WTC11 (cell line): ENCODE measurements at regions not wholly inside any gene's neighbourhood (a gene's known extent, or its start where the extent isn't known, plus 50 kb on each side); places are given as distances from the start of the nearest gene placed in this dataset.

ENCODE experiments used
- ATAC-seq: fragments of 200-7000 bp; cut with Tn5 transposase; 2 replicates; pipeline ENCODE4 v1.10.0; 2021; ENCODE audit warnings: mild to moderate bottlenecking, moderate library complexity
- CTCF ChIA-PET: fragments of 300-600 bp; sonication (Branson Sonifier 250); formaldehyde crosslinking; loops from one replicate; lab custom pipeline; 2021; ENCODE audit warnings: antibody characterized with exemption; lab: Charles Lee
- POLR2A ChIA-PET: fragments of 350-600 bp; sonication (Branson Sonifier 250); formaldehyde crosslinking; loops from one replicate; lab custom pipeline; 2021; ENCODE audit warnings: antibody characterized with exemption; lab: Charles Lee
- DNase-seq: peaks from one replicate; pipeline ENCODE4 v3.0.0; 2021; ENCODE audit warnings: low spot score
- H3K27ac Mint-ChIP-seq: 2 replicates; pipeline ENCODE4 v1.8.0; 2021; ENCODE audit warnings: mixed read lengths
- H3K27me3 Mint-ChIP-seq: 2 replicates; pipeline ENCODE4 v1.8.0; 2021; ENCODE audit warnings: low read depth, mild to moderate bottlenecking, moderate library complexity, mixed read lengths
- H3K36me3 Mint-ChIP-seq: 2 replicates; pipeline ENCODE4 v1.8.0; 2021; ENCODE audit warnings: mixed read lengths
- H3K4me1 Mint-ChIP-seq: 2 replicates; pipeline ENCODE4 v1.8.0; 2022; ENCODE audit warnings: mixed read lengths
- H3K4me3 Mint-ChIP-seq: 2 replicates; pipeline ENCODE4 v1.8.0; 2021; ENCODE audit warnings: mild to moderate bottlenecking, moderate library complexity, mixed read lengths
- H3K9me3 Mint-ChIP-seq: 2 replicates; pipeline ENCODE4 v1.8.0; 2021; ENCODE audit warnings: mixed read lengths
- AR ChIP-seq: fragments of 250-450 bp; sonication (Bioruptor Pico); IDR thresholded peaks from 2 replicates; pipeline ENCODE4 v1.9.0; 2021; ENCODE audit warnings: mild to moderate bottlenecking
- ARID4B ChIP-seq: sonication (generic); formaldehyde crosslinking; IDR thresholded peaks from 2 replicates; pipeline ENCODE4 v1.8.0; 2023; ENCODE audit warnings: missing genetic modification reagents, mild to moderate bottlenecking, borderline replicate concordance
- ELF4 ChIP-seq: sonication (generic); formaldehyde crosslinking; IDR thresholded peaks from 2 replicates; pipeline ENCODE4 v1.8.1; 2022; ENCODE audit warnings: low read depth, mild to moderate bottlenecking, moderate library complexity, missing genetic modification reagents
- EMX1 ChIP-seq: fragments of 250-450 bp; sonication (Bioruptor Pico); IDR thresholded peaks from 2 replicates; pipeline ENCODE4 v1.8.0; 2021; ENCODE audit warnings: mild to moderate bottlenecking
- GTF2I ChIP-seq: fragments of 250-450 bp; sonication (Bioruptor Pico); conservative IDR thresholded peaks from 2 replicates; pipeline ENCODE4 v1.4.0; 2021; ENCODE audit warnings: mild to moderate bottlenecking
- HMGXB4 ChIP-seq: sonication (generic); formaldehyde crosslinking; IDR thresholded peaks from 2 replicates; pipeline ENCODE4 v1.8.1; 2023; ENCODE audit warnings: mild to moderate bottlenecking, moderate library complexity, missing genetic modification reagents
- JAZF1 ChIP-seq: fragments of 250-450 bp; sonication (Bioruptor Pico); IDR thresholded peaks from 2 replicates; pipeline ENCODE4 v1.9.0; 2021; ENCODE audit warnings: moderate library complexity, mild to moderate bottlenecking, inconsistent platforms
- JUN ChIP-seq: sonication (generic); formaldehyde crosslinking; IDR thresholded peaks from 2 replicates; pipeline ENCODE4 v1.8.0; 2023; ENCODE audit warnings: mild to moderate bottlenecking, missing genetic modification reagents
- MXD4 ChIP-seq: fragments of 250-450 bp; sonication (Bioruptor Pico); IDR thresholded peaks from 2 replicates; pipeline ENCODE4 v1.8.0; 2021; ENCODE audit warnings: mild to moderate bottlenecking, moderate library complexity, borderline replicate concordance
- MYBL2 ChIP-seq: sonication (generic); formaldehyde crosslinking; IDR thresholded peaks from 2 replicates; pipeline ENCODE4 v1.8.1; 2023; ENCODE audit warnings: mild to moderate bottlenecking, moderate library complexity, missing genetic modification reagents
- NFATC4 ChIP-seq: fragments of 250-450 bp; sonication (Bioruptor Pico); IDR thresholded peaks from 2 replicates; pipeline ENCODE4 v1.9.0; 2021; ENCODE audit warnings: mild to moderate bottlenecking
- NR3C1 ChIP-seq: sonication (generic); formaldehyde crosslinking; conservative IDR thresholded peaks from 2 replicates; pipeline ENCODE4 v1.8.1; 2023; ENCODE audit warnings: low read depth, mild to moderate bottlenecking, missing genetic modification reagents
- PRDM15 ChIP-seq: sonication (generic); formaldehyde crosslinking; IDR thresholded peaks from 2 replicates; pipeline ENCODE4 v1.8.0; 2022; ENCODE audit warnings: missing genetic modification reagents
- SMAD3 ChIP-seq: sonication (generic); formaldehyde crosslinking; IDR thresholded peaks from 2 replicates; pipeline ENCODE4 v1.8.0; 2022; ENCODE audit warnings: missing genetic modification reagents, mild to moderate bottlenecking, borderline replicate concordance
- SMAD4 ChIP-seq: sonication (generic); formaldehyde crosslinking; IDR thresholded peaks from 2 replicates; pipeline ENCODE4 v1.8.0; 2022; ENCODE audit warnings: mild to moderate bottlenecking, missing genetic modification reagents
- SP1 ChIP-seq: sonication (generic); formaldehyde crosslinking; conservative IDR thresholded peaks from 2 replicates; pipeline ENCODE4 v1.8.1; 2022; ENCODE audit warnings: missing genetic modification reagents
- ZNF219 ChIP-seq: sonication (generic); formaldehyde crosslinking; IDR thresholded peaks from 2 replicates; pipeline ENCODE4 v1.8.0; 2023; ENCODE audit warnings: missing genetic modification reagents, mild to moderate bottlenecking, borderline replicate concordance
- ZNF232 ChIP-seq: sonication (generic); formaldehyde crosslinking; IDR thresholded peaks from 2 replicates; pipeline ENCODE4 v1.8.0; 2022; ENCODE audit warnings: mild to moderate bottlenecking, missing genetic modification reagents
- ZNF317 ChIP-seq: sonication (generic); formaldehyde crosslinking; IDR thresholded peaks from 2 replicates; pipeline ENCODE4 v1.8.1; 2023; ENCODE audit warnings: low read depth, mild to moderate bottlenecking, moderate library complexity, missing genetic modification reagents, borderline replicate concordance
- ZNF396 ChIP-seq: fragments of 250-450 bp; sonication (Bioruptor Pico); IDR thresholded peaks from 2 replicates; pipeline ENCODE4 v1.8.0; 2021; ENCODE audit warnings: mild to moderate bottlenecking, moderate library complexity, borderline replicate concordance
- ZNF512 ChIP-seq: sonication (generic); formaldehyde crosslinking; IDR thresholded peaks from 2 replicates; pipeline ENCODE4 v1.8.1; 2022; ENCODE audit warnings: missing genetic modification reagents, borderline replicate concordance

GRCh38 chr10:125264757-125265578 lies 104.6 kb upstream of the CTBP2 start:
- ATAC-seq (no peak), DNase-seq (no peak)
- H3K27ac Mint-ChIP-seq = no peak overlapping the region
- CTCF ChIA-PET = interaction anchor here (1.2 kb wide), 1 partner anchor 152 kb away, joined by 3 read pairs; no protein-coding TSS in a partner anchor
- no peak overlapping the region for H3K4me3 Mint-ChIP-seq
- TF ChIP-seq ZNF219 (no peak), EMX1 (CRISPR knock-in tag) (no peak), MYBL2 (CRISPR knock-in tag) (no peak), ZNF317 (CRISPR knock-in tag) (no peak), ZNF396 (CRISPR knock-in tag) (no peak), SP1 (CRISPR knock-in tag) (no peak), ZNF512 (CRISPR knock-in tag) (no peak), NFATC4 (CRISPR knock-in tag) (no peak), JUN (CRISPR knock-in tag) (no peak), AR (no peak), HMGXB4 (CRISPR knock-in tag) (no peak)
- POLR2A ChIA-PET = interaction anchor here (0.6 kb wide), 1 partner anchor 288 kb away, joined by 6 read pairs; no protein-coding TSS in a partner anchor
- H3K27me3 Mint-ChIP-seq = no peaks in the 10 kb centered on the region
- H3K4me1 Mint-ChIP-seq = no peaks in the 10 kb centered on the region
- H3K36me3 Mint-ChIP-seq = no peaks in the 10 kb centered on the region
- H3K9me3 Mint-ChIP-seq = peaks cover 3% of the 10 kb centered on the region; the same call in 1 of the 2 replicates

- Mint-ChIP-seq H3K4me1 (no peaks in the 10 kb centered on the region), H3K36me3 (no peaks in the 10 kb centered on the region), H3K4me3 (no peak overlapping the region), H3K9me3 (peaks cover 3% of the 10 kb centered on the region; the same call in 1 of the 2 replicates), H3K27ac (no peak overlapping the region), H3K27me3 (no peaks in the 10 kb centered on the region)
- ATAC-seq (no peak), DNase-seq (no peak)
- ChIA-PET CTCF (interaction anchor here (1.2 kb wide), 1 partner anchor 153 kb away, joined by 3 read pairs; no protein-coding TSS in a partner anchor), POLR2A (no interaction called here)
- TF ChIP-seq GTF2I (CRISPR knock-in tag) (no peak), PRDM15 (CRISPR knock-in tag) (no peak), ARID4B (no peak), NR3C1 (no peak), SMAD4 (CRISPR knock-in tag) (no peak), SMAD3 (no peak), JUN (CRISPR knock-in tag) (no peak), JAZF1 (CRISPR knock-in tag) (no peak), MXD4 (CRISPR knock-in tag) (no peak), ELF4 (CRISPR knock-in tag) (no peak), ZNF232 (CRISPR knock-in tag) (no peak)
These were observed 103.7 kb upstream of the CTBP2 start for GRCh38 chr10:125264091-125264490.
